ENCODE measurements at regions not wholly inside any gene's neighbourhood (a gene's known extent, or its start where the extent isn't known, plus 50 kb on each side); places are given as distances from the start of the nearest gene placed in this dataset.
"Not testable (repeated sequence)": the region's sequence is repeated elsewhere in the genome, so short reads cannot be mapped to it uniquely, and the experiment has no call there.

DNA sequence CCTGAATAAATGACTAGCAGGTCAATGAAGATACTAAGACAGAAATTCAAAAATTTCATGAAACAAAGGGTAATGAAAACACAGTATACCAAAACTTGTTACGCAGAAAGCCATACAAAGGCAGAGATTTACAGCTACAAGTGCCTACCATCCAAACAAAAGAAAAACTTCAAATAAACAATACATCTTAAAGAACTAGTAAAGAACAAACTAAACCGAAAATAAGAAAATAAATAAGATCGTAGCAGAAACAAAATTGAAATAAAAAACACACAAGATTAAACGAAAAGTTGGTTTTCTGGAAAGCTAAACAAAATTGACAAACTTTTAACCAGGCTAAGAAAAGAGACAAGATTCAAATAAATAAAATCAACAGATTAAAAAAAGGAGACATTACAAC is 51.5 kb downstream of the VPREB1 start:
- DNase-seq, result not testable (repeated sequence)

DNA sequence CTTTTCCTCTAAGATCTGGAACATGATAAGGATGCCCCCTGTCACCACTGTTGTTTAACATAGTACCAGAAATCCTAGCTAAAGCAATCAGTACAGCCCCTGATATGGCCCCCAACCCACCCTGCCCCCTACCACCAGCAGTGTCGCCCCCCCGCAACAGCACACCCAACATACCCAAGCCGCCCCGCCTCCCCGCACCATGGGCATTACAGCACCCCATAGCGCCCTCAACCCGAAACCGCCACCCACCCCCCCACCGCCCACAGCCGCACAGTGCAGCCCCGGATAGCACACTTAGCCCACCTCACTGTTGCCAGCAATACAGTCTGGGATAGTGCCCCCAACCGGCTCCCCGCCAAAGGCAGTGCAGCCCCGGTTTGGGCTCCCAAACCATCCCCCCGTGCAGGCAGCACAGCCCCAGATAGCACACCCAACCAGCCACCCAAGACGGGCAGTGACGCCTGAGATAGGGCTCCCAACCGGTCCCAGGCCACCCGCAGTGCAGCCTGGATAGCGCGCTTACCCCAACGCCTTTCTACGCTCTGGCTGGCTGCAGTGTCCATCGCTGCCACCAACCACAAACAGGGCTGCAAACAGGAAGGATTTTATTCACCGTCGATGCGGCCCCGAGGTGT is 52.7 kb downstream of the VPREB1 start:
- not testable (repeated sequence) for DNase-seq

DNA sequence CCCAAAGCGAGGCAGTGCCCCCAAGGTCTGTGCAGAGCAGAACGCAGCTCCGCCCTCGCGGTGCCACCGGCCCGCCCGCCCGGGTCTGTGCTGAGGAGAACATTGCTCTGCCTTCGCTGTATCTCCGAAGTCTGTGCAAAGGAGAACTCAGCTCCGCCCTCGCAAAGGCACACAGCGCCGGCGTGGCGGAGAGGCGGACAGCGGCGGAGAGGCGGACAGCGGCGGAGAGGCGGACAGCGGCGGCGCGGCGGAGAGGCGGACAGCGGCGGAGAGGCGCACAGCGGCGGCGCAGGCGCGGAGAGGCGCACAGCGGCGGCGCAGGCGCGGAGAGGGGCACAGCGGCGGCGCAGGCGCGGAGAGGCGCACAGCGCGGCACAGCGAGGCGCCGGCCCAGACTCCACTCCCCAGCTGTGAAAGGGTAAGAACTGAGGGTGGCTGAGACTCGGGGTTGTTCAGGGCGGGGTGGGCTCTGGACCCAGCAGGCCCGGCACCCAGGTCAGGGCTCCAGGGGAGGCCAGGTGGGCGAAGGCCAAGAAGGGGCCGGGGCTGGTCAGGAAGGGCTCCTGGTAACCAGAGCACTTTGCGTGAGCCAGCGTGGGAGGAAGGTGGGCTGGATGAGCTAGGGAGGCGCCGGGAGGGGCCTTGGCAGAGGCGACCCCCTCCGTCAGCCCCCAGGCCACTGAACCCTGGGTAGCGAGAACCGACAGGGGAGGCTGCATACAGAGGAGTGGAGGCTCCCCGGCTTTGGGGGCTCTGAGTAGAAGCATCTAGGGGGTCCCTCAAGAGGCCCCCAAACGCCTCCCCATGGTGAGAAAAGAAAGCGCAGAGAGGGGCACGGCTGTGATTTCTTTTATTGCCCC is 53.4 kb downstream of the VPREB1 start:
- DNase-seq, result peak; percentile 90

DNA sequence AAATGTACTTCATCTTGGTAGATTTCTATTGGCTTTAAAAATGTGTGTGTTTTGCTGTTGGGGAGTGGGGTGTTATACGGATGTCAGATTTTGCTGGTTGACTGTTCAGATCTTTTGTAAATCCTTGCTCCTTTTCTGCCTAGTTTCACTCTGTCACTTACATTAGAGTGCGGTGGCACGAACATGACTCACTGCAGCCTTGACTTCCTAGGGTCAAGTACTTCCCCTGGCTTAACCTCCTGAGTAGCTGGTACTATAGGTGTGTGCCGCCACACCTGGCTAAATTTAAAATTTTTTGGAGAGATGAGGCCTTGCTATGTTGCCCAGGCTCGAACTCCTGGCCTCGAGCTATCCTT is 54.0 kb downstream of the VPREB1 start:
- not testable (repeated sequence) for DNase-seq

DNA sequence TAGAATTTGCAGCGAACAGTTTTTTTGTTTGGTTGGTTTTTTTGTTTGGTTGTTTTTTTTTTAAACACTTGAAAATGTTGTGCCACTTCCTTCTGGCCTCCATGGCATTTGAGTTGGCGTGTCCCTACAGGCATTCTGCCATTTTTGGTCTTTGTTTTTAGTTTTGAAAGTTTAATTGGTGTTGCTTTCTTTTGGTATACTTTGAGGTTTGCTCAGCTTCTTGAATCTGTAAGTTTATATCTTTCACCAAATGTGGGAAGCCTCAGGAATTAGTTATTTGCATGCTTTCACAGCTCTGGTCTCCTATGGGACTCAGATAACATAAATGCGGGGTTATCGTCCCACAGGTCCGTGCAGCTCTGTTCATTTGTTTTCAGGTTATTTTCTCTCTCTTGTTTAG is 55.9 kb downstream of the VPREB1 start:
- not testable (repeated sequence) for DNase-seq

DNA sequence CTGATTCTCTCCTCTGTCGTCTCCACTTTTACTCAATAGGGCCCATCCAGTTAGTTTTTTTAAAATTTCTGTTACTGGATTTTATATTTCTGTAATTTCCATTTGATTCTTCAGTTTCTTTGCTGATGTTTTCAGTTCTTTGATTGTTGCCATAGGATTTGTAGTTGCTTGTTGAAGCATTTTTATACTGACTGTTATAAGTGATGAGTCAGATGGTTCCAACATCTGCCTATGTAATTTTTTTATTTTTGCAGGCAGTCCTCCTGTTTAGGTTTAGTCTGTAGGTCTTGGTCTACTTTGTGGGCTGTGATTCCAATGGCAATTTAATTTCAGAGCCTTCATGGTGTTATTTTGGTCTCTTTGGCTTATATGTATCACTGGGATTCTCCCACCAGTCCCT is 56.4 kb downstream of the VPREB1 start:
- DNase-seq, result not testable (repeated sequence)

DNA sequence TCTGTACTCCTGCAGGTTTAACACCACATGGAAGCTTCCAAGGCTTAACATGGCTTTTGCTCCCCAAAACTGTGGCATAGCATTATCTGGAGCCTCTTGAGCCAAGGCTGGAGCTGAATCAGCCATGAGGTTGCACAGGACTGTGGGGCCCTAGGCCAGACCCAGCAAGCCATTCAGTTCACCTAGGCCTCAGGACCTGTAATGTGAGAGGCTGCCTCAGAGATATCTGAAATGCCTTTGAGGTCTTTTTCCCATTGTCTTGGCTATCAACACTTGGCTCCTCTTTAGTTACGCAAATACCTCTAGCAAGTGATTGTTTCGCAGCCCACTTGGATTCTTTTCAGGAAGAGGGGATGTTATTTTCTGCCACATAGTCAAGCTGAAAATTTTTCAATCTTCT is 72.0 kb downstream of the VPREB1 start:
- DNase-seq, result no peak

DNA sequence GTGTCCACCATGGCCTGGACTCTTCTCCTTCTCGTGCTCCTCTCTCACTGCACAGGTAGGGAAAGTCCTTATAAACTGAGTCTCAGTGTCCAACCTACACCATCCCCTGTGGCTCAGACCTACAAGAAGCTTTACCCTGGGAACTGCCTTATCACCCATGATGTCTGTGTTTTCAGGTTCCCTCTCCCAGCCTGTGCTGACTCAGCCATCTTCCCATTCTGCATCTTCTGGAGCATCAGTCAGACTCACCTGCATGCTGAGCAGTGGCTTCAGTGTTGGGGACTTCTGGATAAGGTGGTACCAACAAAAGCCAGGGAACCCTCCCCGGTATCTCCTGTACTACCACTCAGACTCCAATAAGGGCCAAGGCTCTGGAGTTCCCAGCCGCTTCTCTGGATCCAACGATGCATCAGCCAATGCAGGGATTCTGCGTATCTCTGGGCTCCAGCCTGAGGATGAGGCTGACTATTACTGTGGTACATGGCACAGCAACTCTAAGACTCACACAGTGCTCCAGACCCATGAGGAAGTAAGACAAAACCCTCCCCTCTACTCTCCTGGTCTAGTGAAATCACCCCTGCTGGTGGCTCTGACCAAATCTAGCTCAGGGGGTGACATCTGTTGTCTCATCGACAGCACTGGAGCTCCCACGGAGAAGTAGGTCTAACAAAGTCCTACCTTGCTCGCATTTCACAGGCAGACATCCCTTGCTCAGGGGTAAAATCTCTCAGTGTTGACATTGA is 74.3 kb downstream of the VPREB1 start:
- DNase-seq, result no peak

DNA sequence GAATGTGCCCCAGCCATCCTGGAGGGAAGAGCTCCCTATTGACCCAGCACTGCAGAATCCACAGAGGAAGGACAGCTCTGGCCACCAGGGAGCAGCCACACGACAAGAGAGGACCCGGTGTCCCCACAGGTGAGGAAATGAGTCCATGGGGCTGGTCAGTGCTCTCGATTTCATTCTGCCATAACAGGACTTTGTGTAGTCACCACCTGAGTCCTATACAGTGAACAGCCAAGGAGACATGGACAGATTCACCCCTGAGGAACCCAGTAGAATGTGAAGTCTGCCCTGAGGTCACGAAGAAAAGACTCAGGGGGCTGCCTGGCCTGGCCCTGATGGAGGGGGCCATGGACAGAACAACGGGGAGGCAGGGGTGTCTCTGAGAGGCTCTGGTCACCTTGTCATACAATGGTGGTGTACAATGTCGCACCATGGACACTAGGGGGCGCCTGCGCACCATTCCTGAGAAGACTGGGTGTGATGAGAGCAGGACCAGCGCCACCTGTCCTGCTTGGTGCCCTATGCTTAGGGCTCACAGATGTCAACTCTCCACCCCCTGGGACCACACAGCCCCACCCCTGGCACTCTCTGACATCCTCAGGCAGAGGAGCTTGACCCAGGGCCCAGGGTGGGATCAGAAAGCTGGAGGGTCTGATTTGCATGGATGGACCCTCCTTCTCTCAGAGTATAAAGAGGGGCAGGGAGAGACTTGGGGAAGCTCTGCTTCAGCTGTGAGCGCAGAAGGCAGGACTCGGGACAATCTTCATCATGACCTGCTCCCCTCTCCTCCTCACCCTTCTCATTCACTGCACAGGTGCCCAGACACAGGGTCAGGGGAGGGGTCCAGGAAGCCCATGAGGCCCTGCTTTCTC is 77.4 kb downstream of the VPREB1 start:
- peak; percentile 86 for DNase-seq

DNA sequence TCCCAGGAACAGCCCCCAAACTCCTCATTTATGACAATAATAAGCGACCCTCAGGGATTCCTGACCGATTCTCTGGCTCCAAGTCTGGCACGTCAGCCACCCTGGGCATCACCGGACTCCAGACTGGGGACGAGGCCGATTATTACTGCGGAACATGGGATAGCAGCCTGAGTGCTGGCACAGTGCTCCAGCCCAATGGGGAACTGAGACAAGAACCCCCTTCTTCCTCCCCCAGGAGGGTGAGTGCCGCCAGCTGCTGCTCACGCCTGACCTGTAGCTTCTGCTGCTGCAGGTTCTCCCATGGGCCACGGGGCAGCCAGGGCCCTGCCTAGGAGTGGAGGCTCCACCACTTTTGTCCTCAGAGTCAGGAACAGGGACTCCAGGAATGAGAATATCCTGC is 78.2 kb downstream of the VPREB1 start:
- no peak for DNase-seq

DNA sequence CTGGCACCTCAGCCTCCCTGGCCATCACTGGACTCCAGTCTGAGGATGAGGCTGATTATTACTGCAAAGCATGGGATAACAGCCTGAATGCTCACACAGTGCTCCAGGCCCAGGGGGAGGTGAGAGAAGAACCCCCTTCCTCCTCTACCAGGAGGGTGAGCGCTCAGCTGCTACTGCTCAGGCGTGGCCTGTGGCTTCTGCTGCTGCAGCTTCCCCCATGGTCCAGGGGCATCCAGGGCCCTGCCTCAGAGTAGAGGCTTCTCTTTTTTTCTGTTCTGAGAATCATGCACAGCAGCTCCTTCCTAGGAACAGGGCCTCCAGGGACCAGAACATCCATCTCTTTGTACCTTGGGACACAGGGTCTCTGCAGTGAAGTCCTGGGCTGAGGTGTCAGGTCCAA is 83.1 kb downstream of the VPREB1 start:
- DNase-seq, result no peak

DNA sequence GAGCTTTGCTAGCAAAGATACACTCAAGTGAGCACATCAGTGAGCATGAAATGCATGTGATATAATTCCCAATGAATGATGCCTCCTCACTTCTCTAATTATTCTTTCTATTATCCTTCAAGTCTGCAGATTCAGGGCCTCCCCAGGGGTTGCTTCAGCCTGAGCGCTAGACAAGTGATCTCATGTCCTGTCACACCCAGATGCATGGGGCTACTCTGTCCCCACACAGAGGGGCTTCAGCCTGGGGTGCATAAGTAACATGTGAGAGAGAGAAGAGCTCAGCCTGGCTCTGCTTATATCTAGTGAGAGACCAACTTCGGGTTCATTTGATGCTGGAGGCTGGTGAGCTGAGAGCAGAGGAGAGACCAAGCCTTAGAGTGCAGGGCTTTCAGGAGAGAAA is 85.2 kb downstream of the VPREB1 start:
- no peak for DNase-seq

DNA sequence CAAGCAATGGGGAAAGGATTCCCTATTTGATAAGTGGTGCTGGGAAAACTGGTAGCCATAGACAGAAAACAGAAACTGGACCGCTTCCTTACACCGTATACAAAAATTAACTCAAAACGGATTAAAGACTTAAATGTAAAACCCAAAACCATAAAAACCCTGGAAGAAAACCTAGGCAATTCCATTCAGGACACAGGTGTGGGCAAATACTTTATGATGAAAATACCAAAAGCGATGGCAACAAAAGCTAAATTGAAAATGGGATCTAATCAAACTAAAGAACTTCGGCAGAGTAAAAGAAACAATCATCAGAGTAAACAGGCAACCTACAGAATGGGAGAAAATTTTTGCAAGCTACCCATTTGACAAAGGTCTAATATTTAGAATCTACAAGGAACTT is 91.1 kb downstream of the VPREB1 start:
- DNase-seq, result not testable (repeated sequence)

DNA sequence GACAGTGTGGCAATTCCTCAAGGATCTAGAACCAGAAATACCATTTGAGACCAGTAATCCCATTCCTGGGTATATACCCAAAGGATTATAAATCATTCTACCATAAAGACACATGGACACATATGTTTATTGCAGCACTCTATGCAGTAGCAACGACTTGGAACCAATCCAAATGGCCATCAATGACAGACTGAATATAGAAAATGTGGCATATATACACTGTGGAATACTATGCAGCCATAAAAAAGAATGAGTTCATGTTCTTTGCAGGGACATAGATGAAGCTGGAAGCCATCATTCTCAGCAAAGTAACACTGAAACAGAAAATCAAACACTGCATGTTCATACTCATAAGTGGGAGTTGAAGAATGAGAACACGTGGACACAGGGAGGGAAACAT is 91.7 kb downstream of the VPREB1 start:
- not testable (repeated sequence) for DNase-seq

DNA sequence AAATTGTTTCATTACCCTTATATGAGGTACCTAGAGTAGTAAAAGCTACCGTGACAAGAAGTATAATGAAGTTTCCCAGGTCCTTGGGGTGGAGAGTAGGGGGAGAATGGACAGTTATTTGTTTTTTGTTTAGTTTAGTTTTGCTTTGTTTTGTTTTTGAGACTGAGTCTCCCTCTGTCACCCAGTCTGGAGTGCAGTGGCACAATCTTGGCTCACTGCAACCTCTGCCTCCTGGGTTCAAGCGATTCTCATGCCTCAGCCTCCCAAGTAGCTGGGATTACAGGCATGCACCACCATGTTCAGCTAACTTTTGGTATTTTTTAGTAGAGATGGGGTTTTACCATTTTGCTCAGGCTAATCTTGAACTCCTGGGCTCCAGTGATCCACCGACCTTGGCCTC is 94.2 kb downstream of the VPREB1 start:
- not testable (repeated sequence) for DNase-seq

DNA sequence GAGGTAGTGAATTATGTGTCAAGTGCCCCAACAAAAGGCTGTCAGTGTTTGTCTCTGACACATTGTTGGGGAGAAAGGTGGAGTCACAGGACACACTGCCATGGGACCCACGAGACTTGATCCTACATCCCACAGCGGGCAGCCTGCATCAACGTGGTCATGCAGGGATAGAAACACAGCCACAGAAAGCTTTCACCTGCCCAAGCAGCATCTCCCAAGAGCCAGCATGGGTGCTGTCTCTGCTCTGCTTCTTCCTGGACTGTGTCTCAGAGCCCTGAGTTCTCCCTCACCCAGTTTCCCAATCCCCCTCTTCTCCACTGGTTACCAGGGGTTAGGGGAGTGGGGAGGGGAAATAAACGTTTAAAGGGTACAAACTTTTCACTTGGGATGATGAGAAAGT is 97.2 kb downstream of the VPREB1 start:
- no peak for DNase-seq

DNA sequence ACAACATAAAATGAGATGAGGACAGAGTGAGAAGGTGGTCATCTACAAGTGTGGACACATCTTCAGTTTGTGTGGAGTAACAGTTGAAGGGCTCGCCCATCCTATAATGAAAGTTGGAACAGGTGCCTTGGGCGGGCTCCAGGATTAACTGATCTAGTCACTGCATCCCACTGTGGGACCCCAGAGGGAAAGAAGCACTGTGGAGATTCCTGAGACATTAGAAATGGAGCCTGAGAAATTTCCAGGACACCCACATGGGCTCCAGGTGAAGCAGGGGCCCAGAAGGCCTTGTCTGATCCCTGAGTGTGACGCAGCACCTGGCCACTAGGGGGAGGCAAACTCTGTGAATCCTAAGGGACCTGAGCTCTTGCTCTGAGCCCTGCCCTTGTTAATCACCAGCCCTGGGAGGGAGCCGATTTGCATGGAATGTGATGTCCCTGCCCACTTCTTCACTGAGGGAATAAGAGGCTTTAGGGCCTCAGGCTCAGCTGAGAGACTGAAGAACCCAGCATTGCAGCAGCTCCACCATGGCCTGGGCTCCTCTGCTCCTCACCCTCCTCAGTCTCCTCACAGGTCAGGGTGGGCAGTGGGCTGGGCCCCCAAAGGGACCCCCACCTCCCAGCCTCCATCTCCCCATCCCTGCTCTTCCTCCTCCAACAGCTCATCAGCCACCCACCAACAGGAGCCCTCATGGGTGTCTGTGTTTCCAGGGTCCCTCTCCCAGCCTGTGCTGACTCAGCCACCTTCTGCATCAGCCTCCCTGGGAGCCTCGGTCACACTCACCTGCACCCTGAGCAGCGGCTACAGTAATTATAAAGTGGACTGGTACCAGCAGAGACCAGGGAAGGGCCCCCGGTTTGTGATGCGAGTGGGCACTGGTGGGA is 98.4 kb downstream of the VPREB1 start:
- peak; percentile 88 for DNase-seq

DNA sequence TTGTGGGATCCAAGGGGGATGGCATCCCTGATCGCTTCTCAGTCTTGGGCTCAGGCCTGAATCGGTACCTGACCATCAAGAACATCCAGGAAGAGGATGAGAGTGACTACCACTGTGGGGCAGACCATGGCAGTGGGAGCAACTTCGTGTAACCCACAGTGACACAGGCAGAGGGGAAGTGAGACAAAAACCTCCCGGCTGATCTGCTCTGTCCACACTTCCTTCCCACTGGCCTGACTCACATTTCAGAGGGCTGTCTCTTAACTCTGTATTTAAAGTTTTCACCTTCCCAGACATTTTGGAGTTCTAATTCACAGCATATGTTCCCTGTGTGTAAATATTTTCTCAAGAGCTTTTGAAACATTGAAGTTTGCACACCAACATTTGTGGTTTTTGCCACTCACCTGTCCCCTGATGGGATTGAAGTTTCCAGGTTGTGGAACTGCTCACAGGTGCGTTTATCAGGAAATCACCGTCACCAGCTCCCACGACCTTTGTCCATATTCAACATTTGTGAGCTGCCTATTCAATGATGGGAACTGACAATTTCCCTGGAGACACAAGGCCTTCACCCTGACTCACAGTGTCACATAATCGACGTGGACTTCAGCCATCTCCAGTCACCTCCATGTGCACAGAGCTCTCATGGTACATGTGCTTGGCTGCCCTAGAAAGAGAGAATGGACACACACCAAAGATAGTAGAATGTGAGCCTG is 99.2 kb downstream of the VPREB1 start:
- DNase-seq, result no peak

DNA sequence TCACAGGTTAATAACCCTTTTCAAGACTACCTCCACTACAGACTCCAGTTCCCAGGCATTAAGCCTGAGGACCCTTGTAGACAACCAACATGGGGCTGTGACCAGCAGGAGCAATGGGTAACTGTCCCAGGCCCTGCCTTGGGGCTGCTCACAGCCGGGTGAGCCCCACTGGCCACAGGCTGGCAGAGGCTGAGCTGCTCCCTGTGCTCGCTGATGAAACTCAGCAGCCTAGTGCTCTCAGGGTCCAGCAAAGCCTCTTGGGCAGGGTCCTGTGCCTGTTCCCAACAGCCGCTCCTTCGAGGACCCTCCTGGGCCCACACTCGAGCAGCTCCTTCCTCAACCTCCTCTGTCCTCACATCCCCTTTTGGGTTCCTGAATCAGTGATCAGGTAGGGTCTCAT is 99.8 kb downstream of the VPREB1 start:
- DNase-seq, result no peak

DNA sequence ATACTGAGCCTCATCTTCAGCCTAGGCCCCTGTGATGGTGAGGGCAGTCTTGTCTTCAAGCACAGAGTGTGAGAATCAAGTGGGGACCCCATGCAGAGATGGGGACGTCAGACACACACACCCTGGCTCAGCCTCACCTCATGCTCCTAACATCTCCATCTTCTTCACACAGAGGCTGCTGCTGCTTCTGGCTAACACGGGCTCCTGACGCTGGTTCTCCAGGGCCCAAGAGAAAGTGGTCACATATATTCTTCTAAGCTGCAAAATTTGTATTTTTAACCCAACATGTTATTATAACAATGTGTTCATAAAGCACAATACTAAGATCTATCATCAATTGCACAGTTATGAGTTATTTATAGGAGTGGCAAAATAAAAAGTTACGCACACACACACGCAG is 101.2 kb downstream of the VPREB1 start:
- DNase-seq, result no peak
